Trophoblast cell (in vitro differentiated cells and primary cell): ENCODE measurements at regions not wholly inside any gene's neighbourhood (a gene's known extent, or its start where the extent isn't known, plus 50 kb on each side); places are given as distances from the start of the nearest gene placed in this dataset.
"Not testable (repeated sequence)": the region's sequence is repeated elsewhere in the genome, so short reads cannot be mapped to it uniquely, and the experiment has no call there.

Experiments
- DNase-seq, 2 donors: peaks; one replicate each; pipeline ENCODE4 v3.0.0-alpha.2; 2016
- H2AFZ ChIP-seq: 2 replicates; pipeline ENCODE4 v1.6.1; 2013; ENCODE audit warnings: low read length, moderate library complexity, mild to moderate bottlenecking; ENCODE audit not compliant: insufficient read depth, poor library complexity
- H2AK5ac ChIP-seq: 2 replicates; pipeline ENCODE4 v1.6.1; 2013; ENCODE audit warnings: mild to moderate bottlenecking, low read length
- H2BK120ac ChIP-seq: 2 replicates; pipeline ENCODE4 v1.6.1; 2013; ENCODE audit warnings: low read length, mild to moderate bottlenecking, moderate library complexity; ENCODE audit not compliant: insufficient read depth, poor library complexity
- H2BK12ac ChIP-seq: 2 replicates; pipeline ENCODE4 v1.6.1; 2013; ENCODE audit warnings: mild to moderate bottlenecking, low read length, moderate library complexity
- H2BK5ac ChIP-seq: 2 replicates; pipeline ENCODE4 v1.6.1; 2013; ENCODE audit warnings: low read length, low read depth, moderate library complexity, mild to moderate bottlenecking; ENCODE audit not compliant: poor library complexity
- H3K14ac ChIP-seq: 2 replicates; pipeline ENCODE4 v1.6.1; 2013; ENCODE audit warnings: mild to moderate bottlenecking, low read length
- H3K18ac ChIP-seq: 2 replicates; pipeline ENCODE4 v1.6.1; 2013; ENCODE audit warnings: mild to moderate bottlenecking, low read length
- H3K23ac ChIP-seq: 2 replicates; pipeline ENCODE4 v1.6.1; 2013; ENCODE audit warnings: low read length
- H3K27ac ChIP-seq: 2 replicates; pipeline ENCODE4 v1.5.1; 2013; ENCODE audit warnings: low read depth, mild to moderate bottlenecking, inconsistent platforms, low read length, moderate library complexity
- H3K27me3 ChIP-seq: 2 replicates; pipeline ENCODE4 v1.6.1; 2013; ENCODE audit warnings: inconsistent platforms, mild to moderate bottlenecking, low read length, moderate library complexity; ENCODE audit not compliant: insufficient read depth
- H3K36me3 ChIP-seq, 2 experiments: 1 replicate in 1 of 2; 2 replicates in 1 of 2; pipeline ENCODE4 v1.6.1; 2013; ENCODE audit warnings: low read length in 2 of 2, mild to moderate bottlenecking in 2 of 2, moderate library complexity in 1 of 2; ENCODE audit not compliant: insufficient read depth in 2 of 2, control insufficient read depth in 1 of 2
- H3K4ac ChIP-seq: 2 replicates; pipeline ENCODE4 v1.6.1; 2013; ENCODE audit warnings: low read depth, mild to moderate bottlenecking, low read length, moderate library complexity
- H3K4me1 ChIP-seq, 2 experiments: 1 replicate in 1 of 2; 2 replicates in 1 of 2; pipeline ENCODE4 v1.6.1; 2013; ENCODE audit warnings: low read length in 2 of 2, mild to moderate bottlenecking in 2 of 2, moderate library complexity in 1 of 2; ENCODE audit not compliant: insufficient read depth in 2 of 2, control insufficient read depth in 1 of 2
- H3K4me2 ChIP-seq: 2 replicates; pipeline ENCODE4 v1.6.1; 2013; ENCODE audit warnings: inconsistent platforms, mild to moderate bottlenecking, low read length, moderate library complexity
- H3K4me3 ChIP-seq: 2 replicates; pipeline ENCODE4 v1.5.1; 2013; ENCODE audit warnings: mild to moderate bottlenecking, low read depth, low read length, inconsistent platforms
- H3K79me1 ChIP-seq: one replicate; pipeline ENCODE4 v1.6.1; 2013; ENCODE audit warnings: low read length
- H3K79me2 ChIP-seq: 2 replicates; pipeline ENCODE4 v1.6.1; 2013; ENCODE audit warnings: low read length, mild to moderate bottlenecking; ENCODE audit not compliant: control insufficient read depth, insufficient read depth, poor library complexity
- H3K9ac ChIP-seq: 2 replicates; pipeline ENCODE4 v1.6.1; 2013; ENCODE audit warnings: mild to moderate bottlenecking, low read length
- H3K9me3 ChIP-seq: 2 replicates; pipeline ENCODE4 v1.6.1; 2013; ENCODE audit warnings: low read depth, mild to moderate bottlenecking, control low read depth, inconsistent platforms, low read length; ENCODE audit not compliant: insufficient read depth
- H4K12ac ChIP-seq: 2 replicates; pipeline ENCODE4 v1.6.1; 2013; ENCODE audit warnings: low read depth, mild to moderate bottlenecking, low read length, moderate library complexity
- H4K8ac ChIP-seq: 2 replicates; pipeline ENCODE4 v1.6.1; 2013; ENCODE audit warnings: low read depth, mild to moderate bottlenecking, low read length, moderate library complexity
- H4K91ac ChIP-seq: one replicate; pipeline ENCODE4 v1.6.1; 2013; ENCODE audit warnings: low read depth, mild to moderate bottlenecking, low read length, moderate library complexity
- whole genome bisulfite sequencing: extraction: QIAGEN DNeasy Blood & Tissue Kit; methylation state at CpG from one replicate; pipeline ENCODE4 v1.1.7; 2013; ENCODE audit warnings: missing lambda C conversion rate; ENCODE audit not compliant: insufficient read length, insufficient coverage; ENCODE audit errors: extremely low coverage; 5-methylcytosine and 5-hydroxymethylcytosine counted together

DNA sequence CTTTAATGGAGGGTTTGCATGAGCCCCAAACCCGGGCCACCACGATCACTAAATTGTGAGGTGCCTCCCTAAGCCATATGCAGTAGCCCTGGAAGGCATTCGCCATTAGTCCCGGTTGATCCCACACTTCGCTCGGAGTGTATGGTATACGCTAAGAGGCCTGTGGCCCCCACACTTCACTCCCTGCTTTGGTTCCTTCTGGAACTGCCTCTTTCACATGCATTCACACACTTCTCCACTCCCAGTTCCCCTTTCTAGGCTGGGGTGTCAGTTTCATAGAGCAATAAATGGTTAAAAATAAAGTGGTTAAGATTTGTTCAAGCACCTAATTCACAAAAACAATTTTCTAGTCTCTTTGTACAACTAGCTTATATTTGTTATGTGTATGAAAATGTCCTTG, 212.1 kb upstream of the KCND2 start:
- H3K4ac ChIP-seq, result no peak overlapping the region
- H3K4me1 ChIP-seq, result peaks cover 0 to 1% of the 10 kb centered on the region in 2 experiments
- no peaks in the 10 kb centered on the region for H3K9me3 ChIP-seq
- H2AFZ ChIP-seq, result no peak overlapping the region
- H2AK5ac ChIP-seq, result no peak overlapping the region
- no peaks in the 10 kb centered on the region for H3K36me3 ChIP-seq
- H3K4me3 ChIP-seq, result no peak overlapping the region
- no peaks in the 10 kb centered on the region for H3K79me1 ChIP-seq
- H2BK12ac ChIP-seq, result no peak overlapping the region
- H3K27ac ChIP-seq, result no peak overlapping the region
- H3K23ac ChIP-seq, result no peak overlapping the region
- no peak for DNase-seq
- H4K8ac ChIP-seq, result no peak overlapping the region
- H3K27me3 ChIP-seq, result no peaks in the 10 kb centered on the region
- H3K14ac ChIP-seq, result no peak overlapping the region
- no peak overlapping the region for H2BK5ac ChIP-seq
- H3K79me2 ChIP-seq, result no peaks in the 10 kb centered on the region
- H3K4me2 ChIP-seq, result no peak overlapping the region
- H3K18ac ChIP-seq, result no peak overlapping the region
- H3K9ac ChIP-seq, result no peak overlapping the region
- no peak overlapping the region for H4K12ac ChIP-seq
- WGBS, result no CpG with 5 or more reads among the region's 7 CpGs
- no peak overlapping the region for H2BK120ac ChIP-seq
- H4K91ac ChIP-seq, result no peak overlapping the region

DNA sequence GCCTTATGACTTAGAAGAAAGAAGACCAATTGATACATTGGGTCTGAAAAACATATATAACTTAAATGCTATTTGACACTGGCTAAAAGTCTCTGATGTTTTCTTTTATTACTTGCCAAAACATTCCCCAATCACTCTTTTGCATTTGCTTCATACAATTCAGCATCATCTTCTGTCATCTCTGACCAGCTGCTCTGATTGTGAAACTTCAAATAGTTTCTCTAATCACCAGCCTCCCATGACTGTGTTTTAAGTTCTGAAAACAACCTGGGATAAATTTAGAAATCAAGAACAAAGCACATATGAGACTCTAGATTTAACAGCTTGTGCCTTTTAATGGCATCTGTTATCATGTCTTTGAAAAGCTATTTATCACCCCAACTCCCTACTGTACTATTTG, 208.4 kb upstream of the KCND2 start:
- Histone ChIP-seq H3K27me3 (no peaks in the 10 kb centered on the region), H3K23ac (no peak overlapping the region), H3K4me3 (no peak overlapping the region), H3K4ac (no peak overlapping the region), H4K12ac (no peak overlapping the region), H3K9ac (no peak overlapping the region), H3K14ac (no peak overlapping the region), H3K18ac (no peak overlapping the region), H2AK5ac (no peak overlapping the region), H2BK12ac (no peak overlapping the region), H3K4me1 (no peaks in the 10 kb centered on the region), H4K8ac (no peak overlapping the region), H2BK120ac (no peak overlapping the region), H2BK5ac (no peak overlapping the region), H3K4me2 (no peak overlapping the region), H3K79me2 (no peaks in the 10 kb centered on the region), H3K79me1 (no peaks in the 10 kb centered on the region), H2AFZ (no peak overlapping the region), H3K36me3 (no peaks in the 10 kb centered on the region), H3K27ac (no peak overlapping the region), H4K91ac (no peak overlapping the region), H3K9me3 (peaks cover 9% of the 10 kb centered on the region)
- peak in 1 of 2 donors; percentile 48 for DNase-seq

DNA sequence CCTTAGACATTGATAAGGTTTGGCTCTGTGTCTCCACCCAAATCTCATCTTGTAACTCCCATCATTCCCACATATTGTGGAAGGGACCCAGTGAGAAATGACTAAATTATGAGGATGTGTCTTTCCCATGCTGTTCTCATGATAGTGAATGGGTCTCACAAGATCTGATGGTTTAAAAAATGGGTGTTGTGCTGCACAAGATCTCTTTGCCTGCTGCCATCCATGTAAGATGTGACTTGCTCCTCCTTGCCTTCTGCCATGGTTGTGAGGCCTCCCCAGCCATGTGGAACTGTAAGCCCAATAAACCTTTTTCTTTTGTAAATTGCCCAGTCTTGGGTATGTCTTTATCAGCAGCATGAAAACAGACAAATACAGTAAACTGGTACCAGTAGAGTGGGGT, 206.1 kb upstream of the KCND2 start:
- not testable (repeated sequence) for H2BK5ac ChIP-seq, H3K23ac ChIP-seq, H3K4ac ChIP-seq, H2AFZ ChIP-seq, H3K4me2 ChIP-seq, H3K27me3 ChIP-seq, H4K91ac ChIP-seq, H3K9me3 ChIP-seq, H3K18ac ChIP-seq, H2BK120ac ChIP-seq, H4K8ac ChIP-seq, H2BK12ac ChIP-seq, H3K27ac ChIP-seq, H3K79me1 ChIP-seq, H3K4me1 ChIP-seq, H3K79me2 ChIP-seq, H2AK5ac ChIP-seq, DNase-seq, H3K4me3 ChIP-seq, H4K12ac ChIP-seq, H3K14ac ChIP-seq, H3K9ac ChIP-seq, H3K36me3 ChIP-seq

DNA sequence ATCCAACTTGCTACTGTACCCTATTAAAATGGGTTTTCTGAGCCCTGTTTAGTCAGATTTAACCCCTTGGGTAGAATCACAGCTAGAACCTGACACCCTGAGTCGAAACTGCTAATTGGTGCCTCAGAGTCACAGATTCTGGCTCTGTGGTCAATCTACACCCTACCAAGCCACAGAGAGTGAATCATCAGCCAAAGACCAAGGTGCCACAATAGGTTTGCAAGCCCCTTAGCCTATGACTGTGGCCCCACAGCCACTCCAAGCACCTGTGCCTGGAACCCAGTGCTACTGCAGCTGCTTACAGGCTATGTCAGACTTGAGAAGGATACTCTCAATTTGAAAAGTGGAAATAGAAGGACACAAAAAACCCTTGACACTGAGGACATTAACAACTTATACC, 202.8 kb upstream of the KCND2 start:
- H4K8ac ChIP-seq, result no peak overlapping the region
- no peak for DNase-seq
- no CpG with 5 or more reads among the region's 1 CpG for WGBS

DNA sequence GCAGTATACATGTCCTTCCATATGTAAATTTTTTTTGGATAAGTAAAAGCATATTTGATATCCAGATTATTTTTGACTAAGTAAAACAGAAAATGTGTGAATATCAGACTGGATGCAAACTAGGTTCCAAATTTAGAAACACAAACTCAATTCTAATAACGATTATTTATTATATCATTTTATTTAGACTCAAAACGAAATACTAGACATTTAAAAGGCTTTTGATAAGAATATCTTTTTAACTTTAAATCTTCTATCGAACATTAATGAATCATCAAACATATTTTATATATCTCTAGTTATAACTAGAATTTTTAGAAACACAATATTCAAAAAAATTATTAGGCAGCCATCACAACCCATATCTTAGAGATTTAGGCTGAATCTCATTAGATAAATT, 195.2 kb upstream of the KCND2 start:
- Histone ChIP-seq H3K27ac (no peak overlapping the region), H3K4ac (no peak overlapping the region), H3K9ac (no peak overlapping the region), H2AK5ac (no peak overlapping the region), H3K4me1 (no peaks in the 10 kb centered on the region), H4K91ac (no peak overlapping the region), H3K27me3 (no peaks in the 10 kb centered on the region), H3K4me2 (no peak overlapping the region), H3K36me3 (no peaks in the 10 kb centered on the region), H3K79me1 (no peaks in the 10 kb centered on the region), H4K8ac (no peak overlapping the region), H3K18ac (no peak overlapping the region), H3K9me3 (no peaks in the 10 kb centered on the region), H3K14ac (no peak overlapping the region), H2BK12ac (no peak overlapping the region), H3K79me2 (no peaks in the 10 kb centered on the region), H4K12ac (no peak overlapping the region), H2BK5ac (no peak overlapping the region), H2BK120ac (no peak overlapping the region), H3K4me3 (no peak overlapping the region), H2AFZ (no peak overlapping the region), H3K23ac (no peak overlapping the region)
- no peak for DNase-seq
- 100% methylated on average over 2 of the region's 3 CpGs for WGBS

More for the DNA sequence above, 202.8 kb upstream of the KCND2 start:
- Histone ChIP-seq H4K91ac (no peak overlapping the region), H3K79me1 (no peaks in the 10 kb centered on the region), H2AFZ (no peak overlapping the region), H3K9me3 (peaks cover 9% of the 10 kb centered on the region), H3K4me1 (no peaks in the 10 kb centered on the region), H3K36me3 (no peaks in the 10 kb centered on the region), H3K4me2 (no peak overlapping the region), H3K79me2 (no peaks in the 10 kb centered on the region), H3K27ac (no peak overlapping the region), H3K4me3 (no peak overlapping the region), H2BK120ac (no peak overlapping the region), H3K14ac (no peak overlapping the region), H2BK5ac (no peak overlapping the region), H3K18ac (no peak overlapping the region), H2AK5ac (no peak overlapping the region), H2BK12ac (no peak overlapping the region), H3K9ac (no peak overlapping the region), H3K4ac (no peak overlapping the region), H3K23ac (no peak overlapping the region), H3K27me3 (no peaks in the 10 kb centered on the region), H4K12ac (no peak overlapping the region)
